NCI-H128 (cell line): ENCODE measurements at regions not wholly inside any gene's neighbourhood (a gene's known extent, or its start where the extent isn't known, plus 50 kb on each side); places are given as distances from the start of the nearest gene placed in this dataset.

Experiments used
- DNase-seq: peaks from one replicate; lab custom pipeline; 2025; ENCODE audit not compliant: unreplicated experiment; lab: John Stamatoyannopoulos, UW

DNA sequence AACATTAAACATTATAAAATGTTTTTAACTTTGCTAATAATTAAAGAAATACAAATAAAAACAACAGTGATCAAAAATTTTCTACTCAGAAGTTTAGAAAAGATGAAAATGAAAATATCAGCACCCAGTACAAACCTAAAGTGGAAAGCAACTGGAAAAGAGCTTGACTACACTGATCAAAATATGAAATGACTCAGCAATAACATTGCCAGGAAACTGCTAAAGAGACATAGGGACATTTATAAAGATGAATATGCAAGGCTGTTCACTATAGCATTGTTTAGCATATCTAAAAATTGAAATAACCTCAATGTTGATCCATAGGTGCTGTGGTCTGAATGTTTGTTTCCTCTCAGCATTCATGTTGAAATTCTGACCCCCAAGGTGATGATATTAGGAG, 88.5 kb upstream of the NOCT start:
- no peak for DNase-seq

GRCh38 chr4:138925495-138925894, 90.1 kb upstream of the NOCT start:
- no peak for DNase-seq

DNA sequence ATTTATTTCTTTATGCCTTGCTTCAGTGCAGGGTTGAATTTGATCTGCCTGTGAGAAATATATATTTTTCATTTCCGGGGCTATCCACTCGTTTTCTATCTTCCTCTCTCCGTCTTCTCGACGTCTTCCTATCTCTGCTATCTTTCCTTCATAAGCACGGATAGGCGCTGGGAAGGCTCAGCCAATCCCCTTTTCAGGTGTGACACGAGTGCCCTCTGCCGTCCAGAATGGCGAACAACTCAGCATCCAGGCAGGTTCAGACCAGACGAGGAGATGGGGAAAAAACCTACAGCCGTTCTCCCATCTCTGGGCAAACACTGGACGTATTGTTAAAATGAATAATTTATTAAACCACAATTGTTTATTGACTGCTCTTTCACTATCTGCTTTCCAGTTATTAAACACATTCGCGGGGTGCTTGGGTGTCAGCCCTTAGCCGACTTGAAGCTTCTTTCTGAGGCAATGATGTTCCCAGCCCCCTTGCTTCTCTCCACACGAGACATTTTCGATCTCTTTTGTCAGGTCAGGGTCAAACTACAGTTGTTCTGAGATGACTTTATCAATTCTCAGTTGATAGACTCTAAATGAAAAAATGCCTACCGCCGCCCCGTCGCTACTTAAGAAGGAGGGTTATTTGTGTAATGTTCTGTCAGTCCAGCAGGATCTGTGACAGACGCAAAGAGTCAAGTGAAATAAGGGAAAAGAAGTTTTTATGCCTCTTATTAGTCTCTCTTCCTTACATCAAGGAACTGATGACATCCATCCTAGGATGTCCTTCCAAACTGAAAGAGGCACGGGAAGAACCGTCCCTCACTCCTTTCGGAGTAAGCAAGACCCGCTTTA, 96.3 kb upstream of the NOCT start:
- DNase-seq = peak; percentile 64

- peak; percentile 2 for DNase-seq
Observed at GRCh38 chr4:138918169-138918869, 97.3 kb upstream of the NOCT start.

GRCh38 chr4:138916763-138917162, 98.8 kb upstream of the NOCT start:
- no peak for DNase-seq

GRCh38 chr4:138915756-138916155, 99.8 kb upstream of the NOCT start:
- no peak for DNase-seq

DNA sequence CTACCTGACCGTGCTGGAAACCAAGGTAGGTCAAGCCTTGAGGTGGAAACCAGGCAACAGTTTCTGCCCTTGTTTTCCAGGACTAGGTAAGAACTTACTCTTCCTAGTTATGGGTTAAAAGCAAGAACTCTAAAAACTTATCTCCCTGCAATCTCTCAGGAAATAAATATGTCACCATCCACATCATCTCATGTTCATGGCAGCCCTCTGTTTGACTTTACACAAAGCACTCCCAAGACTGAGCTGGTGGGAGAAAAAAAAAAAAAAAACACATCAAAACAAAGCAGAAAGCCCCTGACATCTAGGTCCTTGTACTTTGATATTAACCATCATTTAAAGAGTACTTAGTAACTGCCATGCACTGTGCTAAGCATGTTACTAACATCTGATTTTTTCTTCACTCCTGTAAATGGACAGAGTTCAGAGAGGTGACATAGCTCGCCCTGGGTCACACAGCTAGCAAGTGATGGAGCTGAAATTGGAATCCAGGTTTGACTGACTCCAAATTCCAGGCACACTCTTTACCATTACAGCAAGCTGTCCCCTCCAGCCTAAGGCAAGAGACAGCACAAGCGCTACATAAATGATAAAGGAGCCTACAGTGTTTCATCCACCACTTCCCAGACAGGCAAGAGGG, 102.8 kb upstream of the NOCT start:
- DNase-seq = no peak

GRCh38 chr4:138911909-138912703, 103.5 kb upstream of the NOCT start:
- DNase-seq = peak; percentile 15

GRCh38 chr4:138910914-138911336, 104.7 kb upstream of the NOCT start:
- peak; percentile 72 for DNase-seq

- DNase-seq = peak; percentile 26
Observed at GRCh38 chr4:138910195-138910913, 105.2 kb upstream of the NOCT start.

DNA sequence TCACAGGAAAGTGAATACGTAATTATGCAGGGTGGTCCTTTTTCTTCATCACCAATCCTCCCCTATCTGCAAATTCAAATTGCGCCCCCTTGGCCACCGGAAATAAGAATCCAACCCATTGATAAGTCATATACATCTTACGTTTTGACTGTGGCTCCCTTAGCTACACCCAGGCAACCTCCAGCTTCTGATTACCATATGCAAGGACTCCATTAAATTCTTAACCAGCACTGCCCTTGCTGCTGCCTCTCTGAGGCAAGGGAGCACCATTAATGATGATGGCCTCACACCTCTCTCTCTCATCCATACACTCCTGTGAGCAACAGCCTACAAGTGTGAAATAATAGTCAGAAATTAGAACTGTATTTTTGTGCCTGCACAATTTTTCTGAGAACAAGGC, 106.0 kb upstream of the NOCT start:
- no peak for DNase-seq

DNA sequence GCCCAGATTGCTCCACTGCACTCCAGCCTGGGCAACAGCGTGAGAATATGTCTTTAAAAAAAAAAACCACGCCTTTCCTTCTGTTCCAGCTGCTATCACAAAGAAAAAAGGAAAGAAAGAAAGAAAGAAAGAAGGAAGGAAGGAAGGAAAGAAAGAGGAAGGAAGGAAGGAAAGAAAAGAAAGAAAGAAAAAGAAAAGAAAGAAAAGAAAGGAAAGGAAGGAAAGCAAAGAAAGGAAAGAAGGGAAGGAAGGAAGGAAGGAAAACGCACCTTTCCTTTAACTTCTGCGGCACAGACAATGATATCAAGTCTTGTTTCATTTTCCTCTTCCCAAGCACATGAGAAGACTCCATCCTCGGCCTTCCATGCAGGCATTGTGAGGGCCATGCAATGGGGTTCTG, 107.4 kb upstream of the NOCT start:
- no peak for DNase-seq

DNA sequence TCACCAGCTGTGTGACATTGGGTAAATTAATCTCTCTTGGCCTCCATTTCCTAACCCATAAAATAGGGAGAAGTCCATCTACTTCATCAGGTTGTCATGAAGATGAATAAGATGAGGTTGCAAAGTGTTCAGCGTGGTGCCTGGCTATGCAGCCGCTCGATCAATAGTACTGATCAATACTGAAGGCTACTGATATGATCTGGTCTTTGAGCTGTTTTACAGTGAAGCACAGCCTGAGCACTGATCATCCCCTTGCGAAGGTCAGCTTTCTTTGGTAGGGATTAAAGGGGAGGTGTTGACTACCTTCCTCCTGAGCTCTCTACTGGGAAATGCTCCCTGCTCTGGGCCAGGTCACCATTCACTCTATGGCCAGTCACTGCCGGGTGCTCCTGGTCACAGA, 108.4 kb upstream of the NOCT start:
- no peak for DNase-seq

- DNase-seq = no peak
Observed at GRCh38 chr4:138904793-138905192, 110.8 kb upstream of the NOCT start.

DNA sequence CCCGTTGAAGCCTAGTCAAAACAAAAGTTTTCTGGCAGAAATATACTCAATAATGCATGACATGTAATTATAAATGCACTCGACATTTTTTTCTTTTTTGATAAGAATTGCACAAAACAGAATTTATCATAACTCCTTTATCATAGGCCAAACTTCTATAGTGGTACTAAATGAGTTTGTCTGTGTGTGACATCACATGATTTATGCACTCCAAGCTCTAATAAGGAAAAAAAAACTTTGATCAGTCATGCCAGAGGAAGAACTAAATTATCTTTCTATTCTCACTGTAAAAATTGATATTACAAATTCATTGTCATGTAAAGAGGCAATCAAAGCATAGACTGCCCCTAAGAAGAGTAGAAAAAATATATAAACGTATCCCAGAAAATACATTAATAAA, 112.4 kb upstream of the NOCT start:
- no peak for DNase-seq

- DNase-seq = no peak
Observed at GRCh38 chr4:138902705-138903104, 112.9 kb upstream of the NOCT start.

DNA sequence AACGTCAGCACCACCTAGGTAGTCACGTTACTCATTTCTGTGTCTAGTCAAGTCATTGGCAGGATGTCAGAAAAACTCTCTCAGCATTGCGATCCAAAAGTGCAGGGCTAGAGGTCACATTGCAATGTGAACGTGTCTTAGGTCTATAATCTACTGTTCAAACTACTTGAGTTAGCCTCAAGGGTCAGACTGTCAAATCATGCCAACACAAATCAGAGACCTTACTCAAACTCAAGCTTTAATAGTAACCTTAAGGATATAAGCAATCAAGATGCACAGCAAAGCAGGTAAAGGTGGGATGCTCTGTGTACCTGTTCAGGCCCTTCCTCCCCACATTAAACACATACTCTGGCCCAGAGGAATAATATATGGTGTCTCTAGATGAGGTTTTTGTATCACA, 114.4 kb upstream of the NOCT start:
- no peak for DNase-seq

- DNase-seq = no peak
Observed at GRCh38 chr4:138899999-138900398, 115.6 kb upstream of the NOCT start.

- DNase-seq = no peak
Observed at GRCh38 chr4:138898282-138898681, 117.3 kb upstream of the NOCT start.

- peak; percentile 2 for DNase-seq
Observed at GRCh38 chr4:138897811-138898226, 117.8 kb upstream of the NOCT start.

- no peak for DNase-seq
Observed at GRCh38 chr4:138894709-138895108, 120.9 kb upstream of the NOCT start.
